A673 (cell line): ENCODE measurements at regions not wholly inside any gene's neighbourhood (a gene's known extent, or its start where the extent isn't known, plus 50 kb on each side); places are given as distances from the start of the nearest gene placed in this dataset.

Source experiments
- BruUV-seq: library from RNA; stranded (reverse); fragments of 400-500 nt; replicated peaks from 2 replicates; lab custom pipeline; 2021; lab: Mats Ljungman, UMichigan
- CTCF ChIA-PET: fragments of 300-600 bp; sonication (Branson Sonifier 250); formaldehyde crosslinking; loops from one replicate; lab custom pipeline; 2022; ENCODE audit warnings: antibody characterized with exemption; lab: Charles Lee
- POLR2A ChIA-PET: fragments of 300-600 bp; sonication (Branson Sonifier 250); formaldehyde crosslinking; loops from one replicate; lab custom pipeline; 2022; ENCODE audit warnings: antibody characterized with exemption; ENCODE audit not compliant: low non-redundant PET; lab: Charles Lee
- DNase-seq: peaks from one replicate; pipeline ENCODE4 v3.0.0-alpha.2; 2015; ENCODE audit warnings: low spot score
- H3K27ac ChIP-seq: fragments of 200-600 bp; sonication (generic); 2 replicates; pipeline ENCODE4 v1.5.1; 2016; ENCODE audit warnings: mixed run types, low read depth, mild to moderate bottlenecking, mixed read lengths, antibody characterized with exemption, low read length; ENCODE audit not compliant: poor library complexity, severe bottlenecking
- H3K27me3 ChIP-seq: fragments of 200-600 bp; sonication (generic); replicated peaks from 2 replicates; pipeline ENCODE4 v1.6.1; 2017; ENCODE audit warnings: mixed run types, low read depth, mild to moderate bottlenecking, mixed read lengths, antibody characterized with exemption, low read length; ENCODE audit not compliant: insufficient read depth, poor library complexity
- H3K36me3 ChIP-seq: fragments of 200-600 bp; sonication (generic); 2 replicates; pipeline ENCODE4 v1.6.1; 2016; ENCODE audit warnings: mixed run types, mild to moderate bottlenecking, mixed read lengths, antibody characterized with exemption, low read length; ENCODE audit not compliant: insufficient read depth, poor library complexity, severe bottlenecking
- H3K4me1 ChIP-seq: fragments of 200-600 bp; sonication (generic); 2 replicates; pipeline ENCODE4 v1.6.1; 2017; ENCODE audit warnings: mixed run types, mild to moderate bottlenecking, mixed read lengths, antibody characterized with exemption, low read length; ENCODE audit not compliant: insufficient read depth, poor library complexity, severe bottlenecking
- H3K4me3 ChIP-seq: fragments of 200-600 bp; sonication (generic); 2 replicates; pipeline ENCODE4 v1.5.1; 2016; ENCODE audit warnings: low read depth, mixed run types, mild to moderate bottlenecking, mixed read lengths, low read length; ENCODE audit not compliant: poor library complexity, severe bottlenecking
- H3K9me3 ChIP-seq: fragments of 200-600 bp; sonication (generic); 2 replicates; pipeline ENCODE4 v1.6.1; 2016; ENCODE audit warnings: mixed run types, low read depth, mild to moderate bottlenecking, mixed read lengths, antibody characterized with exemption, low read length; ENCODE audit not compliant: poor library complexity, severe bottlenecking
- CTCF ChIP-seq: fragments of 300-800, 200-600 bp; sonication (generic); conservative IDR thresholded peaks from 2 replicates; pipeline ENCODE4 v1.5.1; 2017; ENCODE audit warnings: low read depth, mild to moderate bottlenecking, antibody characterized with exemption, low read length, moderate library complexity, mixed read lengths
- EZH2 ChIP-seq: fragments of 200-600 bp; sonication (generic); IDR thresholded peaks from 2 replicates; pipeline ENCODE4 v1.6.1; 2017; ENCODE audit warnings: borderline replicate concordance, low read depth, mild to moderate bottlenecking, mixed read lengths, antibody characterized with exemption, low read length; ENCODE audit not compliant: poor library complexity, severe bottlenecking
- intact Hi-C: fragments of 100-400 bp; cut with micrococcal nuclease; formaldehyde crosslinking; loops from one replicate; pipeline ENCODE4 v1.10.0; 2022; ENCODE audit not compliant: unreplicated experiment

- no peaks in the 10 kb centered on the region for H3K9me3 ChIP-seq
- H3K27me3 ChIP-seq: no peaks in the 10 kb centered on the region
- H3K27ac ChIP-seq: no peak overlapping the region
- no peak overlapping the region for H3K4me3 ChIP-seq
- DNase-seq: no peak
- no TSS peak for BruUV-seq
- no peaks in the 10 kb centered on the region for H3K36me3 ChIP-seq
- ChIA-PET POLR2A (no interaction called here), CTCF (interaction anchor here (0.6 kb wide), 1 partner anchor 162 kb away, joined by 3 read pairs; no protein-coding TSS in a partner anchor)
- TF ChIP-seq EZH2 (no peak), CTCF (no peak)
- H3K4me1 ChIP-seq: no peaks in the 10 kb centered on the region
- intact Hi-C loops: no loop called here
Measured at GRCh38 chr2:6724605-6725140, 141.0 kb downstream of the CMPK2 start.

GRCh38 chr2:6728156-6728555, 137.6 kb downstream of the CMPK2 start:
- CTCF ChIA-PET: no interaction called here
- no peaks in the 10 kb centered on the region for H3K4me1 ChIP-seq
- intact Hi-C loops: no loop called here
- BruUV-seq: no TSS peak
- H3K9me3 ChIP-seq: no peaks in the 10 kb centered on the region
- no peak for DNase-seq
- no peak for TF ChIP-seq EZH2
- TF ChIP-seq CTCF: no peak
- H3K27ac ChIP-seq: no peak overlapping the region
- no peaks in the 10 kb centered on the region for H3K36me3 ChIP-seq
- H3K4me3 ChIP-seq: no peak overlapping the region
- POLR2A ChIA-PET: no interaction called here
- no peaks in the 10 kb centered on the region for H3K27me3 ChIP-seq

GRCh38 chr2:6730003-6730402, 135.7 kb downstream of the CMPK2 start:
- intact Hi-C loops: no loop called here
- no peaks in the 10 kb centered on the region for H3K4me1 ChIP-seq
- H3K9me3 ChIP-seq: no peaks in the 10 kb centered on the region
- DNase-seq: no peak
- H3K4me3 ChIP-seq: no peak overlapping the region
- no peaks in the 10 kb centered on the region for H3K36me3 ChIP-seq
- ChIA-PET POLR2A (no interaction called here), CTCF (no interaction called here)
- TF ChIP-seq EZH2: no peak
- TF ChIP-seq CTCF: no peak
- BruUV-seq: no TSS peak
- no peaks in the 10 kb centered on the region for H3K27me3 ChIP-seq
- H3K27ac ChIP-seq: no peak overlapping the region
